COLO668 (cell line): ENCODE measurements at regions not wholly inside any gene's neighbourhood (a gene's known extent, or its start where the extent isn't known, plus 50 kb on each side); places are given as distances from the start of the nearest gene placed in this dataset.
A peak's percentile ranks its signal among the peaks of the same experiment; 100 is the strongest.

ENCODE experiments used
- DNase-seq: peaks from one replicate; lab custom pipeline; 2025; ENCODE audit not compliant: unreplicated experiment; lab: John Stamatoyannopoulos, UW

GRCh38 chr15:31274496-31275330, 51.9 kb upstream of the KLF13 start:
- DNase-seq: no peak

DNA sequence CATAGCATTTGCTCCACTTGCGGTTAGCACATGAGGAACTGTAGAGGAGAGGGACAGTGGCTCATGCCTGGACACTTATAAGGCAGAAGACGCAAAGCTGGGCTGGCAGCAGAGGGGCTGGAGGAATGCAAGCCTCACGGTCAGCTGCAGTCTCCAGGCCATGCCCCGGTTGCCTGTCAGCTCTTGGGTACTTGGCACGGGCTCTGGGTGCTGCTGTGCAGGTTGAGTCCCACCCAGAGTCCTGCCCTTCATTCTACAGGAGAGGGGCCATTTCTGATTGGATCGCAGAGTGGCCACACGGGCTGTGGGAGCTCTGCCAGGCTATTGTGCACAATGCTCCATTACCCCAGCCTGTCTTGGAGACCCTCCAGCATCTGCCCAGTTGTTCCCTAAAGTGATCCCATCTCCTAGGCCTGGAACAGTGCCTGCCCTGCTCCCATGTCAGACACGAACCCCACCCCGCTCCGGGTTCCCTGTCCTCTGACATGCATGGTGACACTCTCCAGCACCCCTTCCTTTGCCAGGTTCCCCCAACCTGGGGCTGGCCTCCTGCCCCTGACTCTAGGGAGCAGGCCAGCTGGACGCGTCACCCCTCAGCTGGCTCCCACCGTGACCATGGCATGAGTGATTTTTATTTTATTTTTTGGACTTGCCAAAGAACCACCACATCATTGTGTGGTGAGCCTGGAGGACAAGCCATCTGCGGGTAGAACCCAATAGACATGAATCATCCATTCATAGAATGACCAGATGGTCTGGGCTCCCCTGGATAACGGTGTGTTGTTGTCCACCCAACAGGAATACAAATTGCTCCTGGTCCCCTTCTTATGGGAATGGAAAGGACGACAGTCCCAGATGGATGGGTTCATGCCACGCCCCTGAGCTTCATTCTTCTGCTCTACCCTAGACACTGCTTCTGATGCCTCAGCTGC, 51.0 kb upstream of the KLF13 start:
- no peak for DNase-seq

DNA sequence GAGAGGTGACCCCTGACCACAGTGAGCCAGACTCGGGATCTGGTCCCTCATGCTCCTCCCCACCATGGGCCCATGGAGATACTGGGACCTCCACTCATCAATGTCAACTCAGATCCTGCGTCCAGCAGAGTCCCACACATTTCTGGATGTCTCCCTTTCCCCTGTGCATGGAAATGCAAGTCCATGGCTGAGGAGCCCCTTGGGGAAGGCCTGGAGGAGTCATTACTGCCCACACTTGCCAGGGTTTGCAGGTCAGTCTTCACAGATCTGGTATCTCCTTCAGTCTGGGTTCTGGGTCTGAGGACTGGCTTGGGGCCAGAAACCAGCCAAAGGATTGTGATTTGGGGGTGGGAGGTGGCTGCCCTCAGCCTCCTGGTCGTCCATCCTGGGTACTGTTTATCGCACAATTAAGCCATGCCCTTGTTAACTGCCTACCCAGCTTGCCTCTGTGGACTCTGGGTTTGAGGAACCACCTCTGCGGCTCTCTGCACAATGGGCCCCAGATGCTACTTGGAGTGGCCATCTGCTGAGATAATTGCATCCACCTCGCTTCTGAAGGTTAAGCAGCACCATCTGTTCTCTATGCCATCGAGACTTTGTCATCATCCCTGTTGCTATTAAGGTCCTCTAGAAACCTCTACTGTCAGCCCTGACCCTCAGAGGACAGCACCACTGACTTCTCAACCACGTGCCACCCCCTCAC, 49.9 kb upstream of the KLF13 start:
- DNase-seq: peak; percentile 60
